GM11168 (cell line): ENCODE measurements at regions not wholly inside any gene's neighbourhood (a gene's known extent, or its start where the extent isn't known, plus 50 kb on each side); places are given as distances from the start of the nearest gene placed in this dataset.

ENCODE experiments used
- in situ Hi-C: fragments of 300-500 bp; cut with MboI; formaldehyde crosslinking; loops from one replicate; pipeline ENCODE4 v1.12.0; 2022; ENCODE audit warnings: low sequenced_read_pairs; ENCODE audit not compliant: unreplicated experiment

- in situ Hi-C loops, result loop anchor here (25.0 kb wide), 1 partner anchor 1971 kb away; no protein-coding TSS in a partner anchor
Measured at GRCh38 chr2:133833746-133834145, 265.5 kb upstream of the NCKAP5 start.

GRCh38 chr2:133835821-133836619, 267.8 kb upstream of the NCKAP5 start:
- in situ Hi-C loops, result loop anchor here (25.0 kb wide), 1 partner anchor 1974 kb away; no protein-coding TSS in a partner anchor

- in situ Hi-C loops, result loop anchor here (25.0 kb wide), 1 partner anchor 1975 kb away; no protein-coding TSS in a partner anchor
Measured at GRCh38 chr2:133836691-133837345, 268.6 kb upstream of the NCKAP5 start.

GRCh38 chr2:133837441-133838094, 269.3 kb upstream of the NCKAP5 start:
- in situ Hi-C loops, result loop anchor here (25.0 kb wide), 1 partner anchor 1975 kb away; no protein-coding TSS in a partner anchor

- in situ Hi-C loops, result loop anchor here (25.0 kb wide), 1 partner anchor 1977 kb away; no protein-coding TSS in a partner anchor
Measured at GRCh38 chr2:133838642-133839365, 270.5 kb upstream of the NCKAP5 start.

- in situ Hi-C loops, result loop anchor here (25.0 kb wide), 1 partner anchor 1977 kb away; no protein-coding TSS in a partner anchor
Measured at GRCh38 chr2:133839677-133840076, 271.4 kb upstream of the NCKAP5 start.

GRCh38 chr2:133840761-133841160, 272.5 kb upstream of the NCKAP5 start:
- in situ Hi-C loops, result loop anchor here (25.0 kb wide), 1 partner anchor 1978 kb away; no protein-coding TSS in a partner anchor

GRCh38 chr2:133841900-133842299, 273.6 kb upstream of the NCKAP5 start:
- in situ Hi-C loops, result loop anchor here (25.0 kb wide), 1 partner anchor 1980 kb away; no protein-coding TSS in a partner anchor

- in situ Hi-C loops, result loop anchor here (25.0 kb wide), 1 partner anchor 1980 kb away; no protein-coding TSS in a partner anchor
Measured at GRCh38 chr2:133842446-133842845, 274.2 kb upstream of the NCKAP5 start.

GRCh38 chr2:133843091-133843490, 274.8 kb upstream of the NCKAP5 start:
- in situ Hi-C loops, result loop anchor here (25.0 kb wide), 1 partner anchor 1981 kb away; no protein-coding TSS in a partner anchor

- in situ Hi-C loops, result loop anchor here (25.0 kb wide), 1 partner anchor 1981 kb away; no protein-coding TSS in a partner anchor
Measured at GRCh38 chr2:133843551-133843950, 275.3 kb upstream of the NCKAP5 start.

- in situ Hi-C loops, result loop anchor here (25.0 kb wide), 1 partner anchor 1982 kb away; no protein-coding TSS in a partner anchor
Measured at GRCh38 chr2:133844214-133844892, 276.1 kb upstream of the NCKAP5 start.

GRCh38 chr2:133846476-133846875, 278.2 kb upstream of the NCKAP5 start:
- in situ Hi-C loops, result loop anchor here (25.0 kb wide), 1 partner anchor 1984 kb away; no protein-coding TSS in a partner anchor

- in situ Hi-C loops, result loop anchor here (25.0 kb wide), 1 partner anchor 1985 kb away; no protein-coding TSS in a partner anchor
Measured at GRCh38 chr2:133847591-133847990, 279.3 kb upstream of the NCKAP5 start.

- in situ Hi-C loops, result loop anchor here (25.0 kb wide), 1 partner anchor 1986 kb away; no protein-coding TSS in a partner anchor
Measured at GRCh38 chr2:133848111-133848649, 279.9 kb upstream of the NCKAP5 start.

- in situ Hi-C loops, result loop anchor here (25.0 kb wide), 1 partner anchor 1987 kb away; no protein-coding TSS in a partner anchor
Measured at GRCh38 chr2:133849341-133849740, 281.1 kb upstream of the NCKAP5 start.

- in situ Hi-C loops, result no loop called here
Measured at GRCh38 chr2:133854603-133855200, 286.4 kb upstream of the NCKAP5 start.

GRCh38 chr2:133855526-133855925, 287.3 kb upstream of the NCKAP5 start:
- in situ Hi-C loops, result no loop called here
